ENCODE measurements at regions not wholly inside any gene's neighbourhood (a gene's known extent, or its start where the extent isn't known, plus 50 kb on each side); places are given as distances from the start of the nearest gene placed in this dataset.

GRCh38 chr10:130407052-130407451, 270.9 kb downstream of the GLRX3 start:
- TF ChIP-seq CTCF (conservative IDR thresholded peaks at IDR 0.05; ENCODE audit: low read depth, low read length) (no peak), RAD21 (IDR thresholded peaks at IDR 0.05; ENCODE audit: low read length) (no peak), POLR2A (IDR thresholded peaks at IDR 0.05; ENCODE audit: low read depth, low read length) (no peak), USF2 (IDR thresholded peaks at IDR 0.05; ENCODE audit: low read depth, low read length) (no peak), BHLHE40 (IDR thresholded peaks at IDR 0.05; ENCODE audit: low read depth, low read length) (no peak), MXI1 (IDR thresholded peaks at IDR 0.05; ENCODE audit: borderline replicate concordance, low read depth, low read length) (no peak), CEBPB (IDR thresholded peaks at IDR 0.05; ENCODE audit: low read depth, low read length) (no peak), MAZ (IDR thresholded peaks at IDR 0.05; ENCODE audit: borderline replicate concordance, low read depth, low read length) (no peak), MAFK (IDR thresholded peaks at IDR 0.05; ENCODE audit: low read depth, low read length) (no peak), ELK1 (IDR thresholded peaks at IDR 0.05; ENCODE audit: borderline replicate concordance, low read depth, low read length) (no peak), RCOR1 (IDR thresholded peaks at IDR 0.05; ENCODE audit: insufficient replicate concordance, low read length) (no peak), RFX5 (IDR thresholded peaks at IDR 0.05; ENCODE audit: low read depth, low read length) (no peak), FOS (IDR thresholded peaks at IDR 0.05; ENCODE audit: low read depth, low read length) (no peak)
